ENCODE measurements at regions not wholly inside any gene's neighbourhood (a gene's known extent, or its start where the extent isn't known, plus 50 kb on each side); places are given as distances from the start of the nearest gene placed in this dataset.

GRCh38 chr20:60121903-60122302 lies 163.7 kb downstream of the CDH26 start:
- no peak overlapping the region for H3K14ac ChIP-seq (ENCODE audit: low read length)
- H4K8ac ChIP-seq (ENCODE audit: low read depth, low read length): no peak overlapping the region
- H3K4me3 ChIP-seq (ENCODE audit: low read length in 2 of 2): no peak overlapping the region
- H3K27ac ChIP-seq (replicated peaks; ENCODE audit: low read length): no peak overlapping the region
- no peak for DNase-seq (ENCODE audit: low spot score)
- no peaks in the 10 kb centered on the region for H3K79me1 ChIP-seq (ENCODE audit: low read depth, low read length)
- H3K9ac ChIP-seq (ENCODE audit: low read depth, low read length, poor library complexity): no peak overlapping the region
- no peak overlapping the region for H3K4ac ChIP-seq (ENCODE audit: low read length)
- H3K4me1 ChIP-seq (ENCODE audit: control insufficient read depth in 2 of 2, insufficient read depth in 1 of 2, low read depth in 1 of 2, low read length in 2 of 2): peaks cover 0 to 1% of the 10 kb centered on the region in 2 donors
- no peaks in the 10 kb centered on the region for H3K36me3 ChIP-seq (replicated peaks in 1 of 2; ENCODE audit: control insufficient read depth in 2 of 2, insufficient read depth in 2 of 2, low read length in 2 of 2)
- H3K18ac ChIP-seq (ENCODE audit: low read length): no peak overlapping the region
- H2BK5ac ChIP-seq (ENCODE audit: low read length): no peak overlapping the region
- H2BK120ac ChIP-seq (ENCODE audit: low read depth, low read length): no peak overlapping the region
- no peak overlapping the region for H2AK5ac ChIP-seq (ENCODE audit: low read depth, low read length)
- peaks cover 0 to 5% (median 0%) of the 10 kb centered on the region in 3 experiments for H3K27me3 ChIP-seq (ENCODE audit: control insufficient read depth in 3 of 3, insufficient read depth in 3 of 3, low read depth in 1 of 3, low read length in 3 of 3)
- no peak overlapping the region for H2AFZ ChIP-seq (ENCODE audit: low read length)
- H3K23ac ChIP-seq (ENCODE audit: low read depth, low read length, poor library complexity): no peak overlapping the region
- no peak overlapping the region for H4K91ac ChIP-seq (ENCODE audit: low read depth, low read length, poor library complexity)
- no peak overlapping the region for H2BK15ac ChIP-seq (ENCODE audit: low read length)
- no peak overlapping the region for H3K4me2 ChIP-seq (ENCODE audit: insufficient read depth, low read length, poor library complexity, severe bottlenecking)
- peaks cover 0 to 2% of the 10 kb centered on the region in 2 donors for H3K9me3 ChIP-seq (replicated peaks in 1 of 2; ENCODE audit: control insufficient read depth in 2 of 2, insufficient read depth in 1 of 2, low read depth in 1 of 2, low read length in 2 of 2)
- no peak overlapping the region for H2BK12ac ChIP-seq (ENCODE audit: low read length)
- whole genome bisulfite sequencing, 2 donors (ENCODE audit: extremely low coverage in 2 of 2, insufficient read length in 2 of 2, insufficient replicate concordance in 1 of 2): no CpG with 5 or more reads among the region's 9 CpGs

- H3K9me3 ChIP-seq (replicated peaks in 1 of 2; ENCODE audit: control insufficient read depth in 2 of 2, insufficient read depth in 1 of 2, low read depth in 1 of 2, low read length in 2 of 2): peaks cover 0 to 2% of the 10 kb centered on the region in 2 donors
- H4K8ac ChIP-seq (ENCODE audit: low read depth, low read length): no peak overlapping the region
- H3K14ac ChIP-seq (ENCODE audit: low read length): no peak overlapping the region
- H2AK5ac ChIP-seq (ENCODE audit: low read depth, low read length): no peak overlapping the region
- no peaks in the 10 kb centered on the region for H3K36me3 ChIP-seq (replicated peaks in 1 of 2; ENCODE audit: control insufficient read depth in 2 of 2, insufficient read depth in 2 of 2, low read length in 2 of 2)
- H2BK120ac ChIP-seq (ENCODE audit: low read depth, low read length): no peak overlapping the region
- WGBS, 2 donors (ENCODE audit: extremely low coverage in 2 of 2, insufficient read length in 2 of 2, insufficient replicate concordance in 1 of 2): no CpG with 5 or more reads among the region's 4 CpGs
- H3K18ac ChIP-seq (ENCODE audit: low read length): no peak overlapping the region
- peaks cover 0 to 1% of the 10 kb centered on the region in 2 donors for H3K4me1 ChIP-seq (ENCODE audit: control insufficient read depth in 2 of 2, insufficient read depth in 1 of 2, low read depth in 1 of 2, low read length in 2 of 2)
- H3K23ac ChIP-seq (ENCODE audit: low read depth, low read length, poor library complexity): no peak overlapping the region
- no peak overlapping the region for H3K4me3 ChIP-seq (ENCODE audit: low read length in 2 of 2)
- H3K27me3 ChIP-seq (ENCODE audit: control insufficient read depth in 3 of 3, insufficient read depth in 3 of 3, low read depth in 1 of 3, low read length in 3 of 3): peaks cover 0 to 5% (median 0%) of the 10 kb centered on the region in 3 experiments
- H2BK15ac ChIP-seq (ENCODE audit: low read length): no peak overlapping the region
- H3K4me2 ChIP-seq (ENCODE audit: insufficient read depth, low read length, poor library complexity, severe bottlenecking): no peak overlapping the region
- H4K91ac ChIP-seq (ENCODE audit: low read depth, low read length, poor library complexity): no peak overlapping the region
- H3K27ac ChIP-seq (replicated peaks; ENCODE audit: low read length): no peak overlapping the region
- no peak for DNase-seq (ENCODE audit: low spot score)
- H2BK5ac ChIP-seq (ENCODE audit: low read length): no peak overlapping the region
- no peaks in the 10 kb centered on the region for H3K79me1 ChIP-seq (ENCODE audit: low read depth, low read length)
- no peak overlapping the region for H2BK12ac ChIP-seq (ENCODE audit: low read length)
- H2AFZ ChIP-seq (ENCODE audit: low read length): no peak overlapping the region
- no peak overlapping the region for H3K4ac ChIP-seq (ENCODE audit: low read length)
- no peak overlapping the region for H3K9ac ChIP-seq (ENCODE audit: low read depth, low read length, poor library complexity)
Observed at GRCh38 chr20:60122671-60123070, 164.4 kb downstream of the CDH26 start.

GRCh38 chr20:60123096-60123495 lies 164.9 kb downstream of the CDH26 start:
- Histone ChIP-seq H2BK120ac (ENCODE audit: low read depth, low read length) (no peak overlapping the region), H3K9me3 (replicated peaks in 1 of 2; ENCODE audit: control insufficient read depth in 2 of 2, insufficient read depth in 1 of 2, low read depth in 1 of 2, low read length in 2 of 2) (peaks cover 0 to 2% of the 10 kb centered on the region in 2 donors), H2BK15ac (ENCODE audit: low read length) (no peak overlapping the region), H3K27ac (replicated peaks; ENCODE audit: low read length) (no peak overlapping the region), H3K4ac (ENCODE audit: low read length) (no peak overlapping the region), H3K4me3 (ENCODE audit: low read length in 2 of 2) (no peak overlapping the region), H3K23ac (ENCODE audit: low read depth, low read length, poor library complexity) (no peak overlapping the region), H4K91ac (ENCODE audit: low read depth, low read length, poor library complexity) (no peak overlapping the region), H3K4me1 (ENCODE audit: control insufficient read depth in 2 of 2, insufficient read depth in 1 of 2, low read depth in 1 of 2, low read length in 2 of 2) (no peaks in the 10 kb centered on the region), H3K4me2 (ENCODE audit: insufficient read depth, low read length, poor library complexity, severe bottlenecking) (no peak overlapping the region), H3K27me3 (ENCODE audit: control insufficient read depth in 3 of 3, insufficient read depth in 3 of 3, low read depth in 1 of 3, low read length in 3 of 3) (peaks cover 0 to 5% (median 0%) of the 10 kb centered on the region in 3 experiments), H2AK5ac (ENCODE audit: low read depth, low read length) (no peak overlapping the region), H3K9ac (ENCODE audit: low read depth, low read length, poor library complexity) (peak overlapping the region; percentile 70), H3K36me3 (replicated peaks in 1 of 2; ENCODE audit: control insufficient read depth in 2 of 2, insufficient read depth in 2 of 2, low read length in 2 of 2) (no peaks in the 10 kb centered on the region), H4K8ac (ENCODE audit: low read depth, low read length) (no peak overlapping the region), H2BK12ac (ENCODE audit: low read length) (no peak overlapping the region), H3K14ac (ENCODE audit: low read length) (no peak overlapping the region), H2AFZ (ENCODE audit: low read length) (no peak overlapping the region), H3K18ac (ENCODE audit: low read length) (no peak overlapping the region), H2BK5ac (ENCODE audit: low read length) (no peak overlapping the region), H3K79me1 (ENCODE audit: low read depth, low read length) (no peaks in the 10 kb centered on the region)
- no peak for DNase-seq (ENCODE audit: low spot score)
- WGBS, 2 donors (ENCODE audit: extremely low coverage in 2 of 2, insufficient read length in 2 of 2, insufficient replicate concordance in 1 of 2): no CpG with 5 or more reads among the region's 8 CpGs

- no peak overlapping the region for H2AFZ ChIP-seq (ENCODE audit: low read length)
- H3K27me3 ChIP-seq (ENCODE audit: control insufficient read depth in 3 of 3, insufficient read depth in 3 of 3, low read depth in 1 of 3, low read length in 3 of 3): peaks cover 0 to 2% (median 0%) of the 10 kb centered on the region in 3 experiments
- H3K9me3 ChIP-seq (replicated peaks in 1 of 2; ENCODE audit: control insufficient read depth in 2 of 2, insufficient read depth in 1 of 2, low read depth in 1 of 2, low read length in 2 of 2): peaks cover 0 to 2% of the 10 kb centered on the region in 2 donors
- no peak overlapping the region for H3K4me3 ChIP-seq (ENCODE audit: low read length in 2 of 2)
- no peak overlapping the region for H4K8ac ChIP-seq (ENCODE audit: low read depth, low read length)
- no peaks in the 10 kb centered on the region for H3K79me1 ChIP-seq (ENCODE audit: low read depth, low read length)
- no peak overlapping the region for H3K4me2 ChIP-seq (ENCODE audit: insufficient read depth, low read length, poor library complexity, severe bottlenecking)
- no peak overlapping the region for H2BK12ac ChIP-seq (ENCODE audit: low read length)
- H3K4ac ChIP-seq (ENCODE audit: low read length): no peak overlapping the region
- no peak overlapping the region for H4K91ac ChIP-seq (ENCODE audit: low read depth, low read length, poor library complexity)
- no peaks in the 10 kb centered on the region for H3K36me3 ChIP-seq (replicated peaks in 1 of 2; ENCODE audit: control insufficient read depth in 2 of 2, insufficient read depth in 2 of 2, low read length in 2 of 2)
- H2BK15ac ChIP-seq (ENCODE audit: low read length): no peak overlapping the region
- H3K9ac ChIP-seq (ENCODE audit: low read depth, low read length, poor library complexity): no peak overlapping the region
- no peak overlapping the region for H2AK5ac ChIP-seq (ENCODE audit: low read depth, low read length)
- no peak overlapping the region for H3K14ac ChIP-seq (ENCODE audit: low read length)
- H3K27ac ChIP-seq (replicated peaks; ENCODE audit: low read length): no peak overlapping the region
- no peak overlapping the region for H2BK5ac ChIP-seq (ENCODE audit: low read length)
- no peak overlapping the region for H3K23ac ChIP-seq (ENCODE audit: low read depth, low read length, poor library complexity)
- DNase-seq (ENCODE audit: low spot score): no peak
- H2BK120ac ChIP-seq (ENCODE audit: low read depth, low read length): no peak overlapping the region
- no CpG with 5 or more reads among the region's 4 CpGs for WGBS, 2 donors (ENCODE audit: extremely low coverage in 2 of 2, insufficient read length in 2 of 2, insufficient replicate concordance in 1 of 2)
- H3K18ac ChIP-seq (ENCODE audit: low read length): no peak overlapping the region
- H3K4me1 ChIP-seq (ENCODE audit: control insufficient read depth in 2 of 2, insufficient read depth in 1 of 2, low read depth in 1 of 2, low read length in 2 of 2): no peaks in the 10 kb centered on the region
Observed at GRCh38 chr20:60123652-60124051, 165.4 kb downstream of the CDH26 start.

Data from neuronal stem cell (in vitro differentiated cells).